Fibroblast of lung (primary cell): ENCODE measurements at regions not wholly inside any gene's neighbourhood (a gene's known extent, or its start where the extent isn't known, plus 50 kb on each side); places are given as distances from the start of the nearest gene placed in this dataset.

Experiments used
- EZH2 ChIP-seq: IDR thresholded peaks from 2 replicates; pipeline ENCODE4 v1.5.1; 2012; ENCODE audit warnings: low read length, control low read depth, mild to moderate bottlenecking; ENCODE audit errors: missing control alignments
- TF ChIP-seq, protein P1 (sequence below), 2 donors: IDR thresholded peaks in 1 of 2; conservative IDR thresholded peaks in 1 of 2; 1 replicate in 1 of 2; 2 replicates in 1 of 2; pipeline ENCODE4 v1.5.1; 2011 to 2012; ENCODE audit warnings: low read length in 2 of 2, control low read depth in 1 of 2, inconsistent platforms in 1 of 2, low read depth in 1 of 2, mild to moderate bottlenecking in 1 of 2

DNA sequence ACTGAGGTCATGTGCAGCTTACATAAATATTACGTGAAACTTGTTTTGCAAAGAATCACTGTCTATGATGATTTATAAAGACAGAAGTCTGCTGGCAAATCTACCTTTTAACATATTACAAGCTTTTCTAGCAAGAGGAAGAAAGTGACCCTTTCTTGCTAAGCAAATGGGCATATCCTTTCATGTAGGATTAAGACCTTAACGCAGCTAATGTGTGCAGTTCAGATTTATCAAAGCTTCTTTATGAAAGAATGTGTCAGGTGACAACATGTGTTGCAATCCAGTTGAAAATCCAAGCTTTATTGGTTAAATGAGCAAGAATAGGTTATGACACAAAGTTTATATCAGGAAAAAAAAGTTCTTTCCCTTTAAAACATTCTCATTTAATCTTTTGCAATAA lies 115.6 kb upstream of the NBEA start:
- TF ChIP-seq, protein P1, sequence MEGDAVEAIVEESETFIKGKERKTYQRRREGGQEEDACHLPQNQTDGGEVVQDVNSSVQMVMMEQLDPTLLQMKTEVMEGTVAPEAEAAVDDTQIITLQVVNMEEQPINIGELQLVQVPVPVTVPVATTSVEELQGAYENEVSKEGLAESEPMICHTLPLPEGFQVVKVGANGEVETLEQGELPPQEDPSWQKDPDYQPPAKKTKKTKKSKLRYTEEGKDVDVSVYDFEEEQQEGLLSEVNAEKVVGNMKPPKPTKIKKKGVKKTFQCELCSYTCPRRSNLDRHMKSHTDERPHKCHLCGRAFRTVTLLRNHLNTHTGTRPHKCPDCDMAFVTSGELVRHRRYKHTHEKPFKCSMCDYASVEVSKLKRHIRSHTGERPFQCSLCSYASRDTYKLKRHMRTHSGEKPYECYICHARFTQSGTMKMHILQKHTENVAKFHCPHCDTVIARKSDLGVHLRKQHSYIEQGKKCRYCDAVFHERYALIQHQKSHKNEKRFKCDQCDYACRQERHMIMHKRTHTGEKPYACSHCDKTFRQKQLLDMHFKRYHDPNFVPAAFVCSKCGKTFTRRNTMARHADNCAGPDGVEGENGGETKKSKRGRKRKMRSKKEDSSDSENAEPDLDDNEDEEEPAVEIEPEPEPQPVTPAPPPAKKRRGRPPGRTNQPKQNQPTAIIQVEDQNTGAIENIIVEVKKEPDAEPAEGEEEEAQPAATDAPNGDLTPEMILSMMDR (conservative IDR thresholded peaks at IDR 0.05 in 1 of 2, IDR thresholded peaks at IDR 0.05 in 1 of 2; ENCODE audit: low read depth in 1 of 2, low read length in 2 of 2): no peak
- TF ChIP-seq EZH2: no peak
